GM21529 (cell line): ENCODE measurements at regions not wholly inside any gene's neighbourhood (a gene's known extent, or its start where the extent isn't known, plus 50 kb on each side); places are given as distances from the start of the nearest gene placed in this dataset.

Experiments used
- ATAC-seq: cut with Tn5 transposase; IDR thresholded peaks from one replicate; pipeline ENCODE4 v1.9.1; 2021; ENCODE audit not compliant: unreplicated experiment

DNA sequence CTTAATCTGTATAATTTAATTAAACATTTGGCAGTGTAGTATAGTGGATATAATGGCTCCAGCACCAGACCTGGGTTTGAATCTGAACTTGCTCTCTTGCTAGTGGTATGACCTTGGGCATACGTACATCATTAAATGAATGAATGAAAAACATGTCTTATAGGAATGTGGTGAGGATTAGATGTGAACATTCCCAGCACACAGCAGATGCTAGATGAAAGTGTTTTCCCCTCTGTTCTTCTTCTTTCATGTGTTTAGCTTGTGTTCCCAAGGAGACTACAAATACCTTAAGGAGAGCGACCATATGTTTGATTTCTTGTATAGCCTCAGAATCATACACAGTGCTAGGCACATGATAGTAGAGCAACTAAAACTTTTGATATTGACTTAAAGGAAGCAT is 56.5 kb downstream of the CT47B1 start:
- ATAC-seq = no peak

DNA sequence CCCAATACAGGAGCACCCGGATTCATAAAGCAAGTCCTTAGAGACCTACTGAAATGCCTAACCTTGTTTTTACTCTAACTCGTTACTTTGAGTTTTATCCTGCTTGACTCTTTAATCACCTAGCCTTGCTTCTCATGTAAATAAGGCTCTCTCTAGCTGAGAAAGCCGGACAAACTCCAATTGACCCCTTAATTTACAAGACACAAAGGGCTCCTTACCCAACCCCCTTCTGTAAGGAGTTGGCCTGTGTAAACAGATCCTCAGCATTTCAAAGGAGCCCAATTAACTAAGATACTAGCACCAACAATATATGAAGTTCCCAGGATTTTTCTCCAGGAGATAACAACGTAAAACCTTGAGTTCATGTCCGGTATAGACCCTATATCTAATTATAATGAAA is 61.7 kb downstream of the CT47B1 start:
- ATAC-seq = no peak

DNA sequence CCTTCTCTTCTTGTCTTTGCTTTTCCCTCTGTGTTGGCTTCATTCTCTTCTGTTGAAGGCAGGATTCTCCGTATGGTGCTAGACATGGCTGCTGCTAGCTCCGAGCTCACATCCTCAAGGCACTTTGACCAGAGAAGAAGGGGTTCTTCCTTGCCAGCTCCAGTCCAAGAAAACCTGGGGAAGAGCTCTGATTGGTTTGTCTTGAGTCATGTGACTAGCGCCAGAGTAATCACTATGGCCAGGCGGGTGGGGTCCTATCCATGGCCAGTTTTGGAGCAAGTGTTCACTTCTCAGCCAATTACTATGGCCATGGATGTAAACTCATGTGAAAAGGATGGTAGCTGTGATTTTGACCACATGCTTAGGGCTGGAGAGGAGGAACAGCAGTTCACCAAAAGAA is 74.2 kb downstream of the CT47B1 start:
- no peak for ATAC-seq

DNA sequence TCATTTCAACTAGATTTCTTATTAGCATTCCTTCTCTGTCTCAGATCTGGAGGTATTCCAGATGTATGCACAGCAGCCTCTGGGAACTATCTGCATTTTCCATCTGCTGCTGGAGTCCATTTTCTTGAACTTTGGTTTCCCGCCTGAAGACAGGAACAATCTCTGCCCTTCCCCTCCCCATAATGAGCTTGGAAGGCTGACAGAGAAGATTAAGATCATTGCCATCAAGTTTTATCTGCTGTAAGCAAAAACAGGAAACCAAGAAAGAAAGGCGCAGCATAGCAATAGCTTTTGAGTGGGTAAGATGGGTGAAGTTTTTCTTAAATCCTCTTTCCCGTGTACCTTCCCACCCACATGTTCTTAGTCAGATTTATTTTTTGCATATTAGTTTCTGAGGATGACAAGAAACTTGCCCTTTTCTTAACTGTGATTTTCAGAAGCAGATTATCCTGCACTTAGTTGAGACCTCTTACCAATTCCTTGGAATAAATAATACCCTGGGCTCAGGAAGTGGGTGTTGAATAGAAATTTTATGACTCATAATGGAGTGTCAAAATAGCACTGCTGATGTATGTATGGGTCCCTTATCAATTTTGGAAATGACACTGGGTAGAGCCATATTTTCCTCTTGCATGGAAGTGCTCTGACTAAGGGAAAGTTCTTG is 78.3 kb downstream of the CT47B1 start:
- no peak for ATAC-seq

DNA sequence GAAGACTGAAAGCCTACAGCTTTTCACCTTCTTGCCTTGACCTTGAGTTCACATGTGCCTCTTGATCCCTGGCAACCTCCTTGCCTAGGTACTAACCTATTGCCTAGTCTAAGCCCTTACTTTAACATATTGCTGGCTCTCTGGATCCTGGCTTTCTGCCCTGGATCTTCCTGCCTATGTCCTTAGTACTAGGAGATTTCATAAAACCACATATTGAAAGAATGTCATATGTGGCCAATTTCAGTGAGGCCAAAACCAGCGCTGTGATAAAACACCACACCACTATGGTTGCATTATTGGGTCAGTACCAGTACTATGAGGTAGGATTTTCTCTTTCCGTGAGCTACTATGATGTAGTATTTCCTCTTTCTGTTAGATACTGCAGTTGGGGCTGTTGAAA is 80.4 kb downstream of the CT47B1 start:
- no peak for ATAC-seq

DNA sequence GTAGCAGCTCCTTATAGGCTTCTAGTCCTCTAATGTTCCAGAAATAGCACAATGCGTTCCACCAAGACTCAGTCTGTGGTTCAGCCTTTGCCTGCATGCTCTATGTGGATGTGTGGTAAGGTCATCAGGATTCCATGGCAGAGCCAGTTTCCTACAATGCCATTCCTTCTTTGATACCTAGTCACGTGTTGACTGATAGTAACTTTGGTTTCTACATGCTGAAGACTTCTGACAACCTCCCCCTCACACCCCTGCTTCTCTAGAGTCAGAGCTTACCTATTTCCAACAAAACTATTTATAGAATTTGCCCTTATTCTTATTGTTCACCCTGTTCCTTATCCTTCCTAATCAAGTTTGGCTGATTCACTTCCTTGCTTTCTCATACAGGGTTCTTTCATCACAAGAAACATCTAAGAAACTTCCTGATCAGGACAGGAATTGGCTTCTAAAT is 81.1 kb downstream of the CT47B1 start:
- no peak for ATAC-seq

DNA sequence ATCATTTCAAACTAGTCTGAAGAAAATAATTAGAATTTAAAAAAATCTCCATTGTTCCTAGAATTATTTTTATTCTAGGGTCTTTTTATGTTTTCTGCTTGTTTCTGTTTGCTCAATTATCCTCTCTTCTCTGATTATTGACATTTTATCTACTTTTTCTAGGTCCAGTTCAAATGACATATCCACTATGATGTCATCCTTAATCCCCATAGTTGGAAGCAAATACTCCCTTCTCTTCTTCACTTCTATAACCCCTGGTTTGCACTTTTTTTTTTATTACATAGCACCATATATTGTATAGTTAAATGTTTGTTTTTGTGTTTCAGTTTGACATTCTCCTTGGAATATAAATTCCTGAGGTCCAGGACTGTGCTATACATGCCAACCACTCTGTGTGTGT is 82.6 kb downstream of the CT47B1 start:
- ATAC-seq = no peak

DNA sequence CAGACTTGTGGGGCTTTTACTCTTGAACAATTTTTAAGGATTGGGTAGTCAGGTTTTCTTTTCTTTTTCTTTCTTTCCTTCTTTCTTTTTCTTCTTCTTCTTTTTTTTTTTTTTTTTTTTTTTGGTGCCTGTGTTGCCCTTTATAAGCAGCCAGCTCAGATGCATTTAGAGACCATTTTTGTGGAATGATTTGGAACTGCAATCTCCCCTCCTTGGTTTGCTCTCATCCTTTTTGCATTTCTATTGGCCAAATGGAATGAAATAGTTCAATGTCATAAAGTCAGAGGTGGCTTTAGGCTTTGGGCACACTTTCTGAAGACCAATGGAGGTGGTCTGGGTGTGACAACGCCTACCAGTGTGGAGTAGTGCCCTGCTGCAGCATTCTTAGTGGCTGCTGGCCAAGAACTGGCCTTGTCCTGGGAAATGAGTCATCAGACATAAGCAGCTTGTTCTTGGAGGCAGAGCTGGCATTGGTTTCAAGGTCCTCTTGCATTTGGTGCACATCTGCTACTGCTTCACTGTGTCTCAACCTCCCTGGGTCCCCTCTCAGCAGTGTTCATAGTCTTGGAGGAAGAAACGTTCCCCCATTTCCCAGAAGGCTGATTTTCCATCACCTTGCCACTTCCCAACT is 84.5 kb downstream of the CT47B1 start:
- no peak for ATAC-seq

DNA sequence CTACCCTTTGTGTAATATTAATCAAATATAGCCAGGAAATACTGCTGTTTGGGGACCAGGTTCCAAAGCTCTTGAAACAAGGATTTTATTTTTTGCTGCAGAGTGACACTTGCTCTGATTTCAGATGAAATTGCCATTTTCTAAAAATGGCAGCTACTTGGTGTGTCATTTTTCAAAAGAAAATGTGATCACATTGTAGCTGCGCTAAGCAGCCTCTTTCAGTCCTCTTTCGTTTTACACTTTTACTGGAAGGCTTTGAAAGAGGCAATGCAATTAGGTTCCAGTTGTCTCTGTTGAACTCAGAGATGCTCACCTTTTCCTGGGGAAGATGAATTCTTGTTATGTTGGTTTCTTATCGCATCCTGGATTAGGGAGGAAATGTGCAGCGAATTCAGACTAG is 85.1 kb downstream of the CT47B1 start:
- ATAC-seq = no peak

DNA sequence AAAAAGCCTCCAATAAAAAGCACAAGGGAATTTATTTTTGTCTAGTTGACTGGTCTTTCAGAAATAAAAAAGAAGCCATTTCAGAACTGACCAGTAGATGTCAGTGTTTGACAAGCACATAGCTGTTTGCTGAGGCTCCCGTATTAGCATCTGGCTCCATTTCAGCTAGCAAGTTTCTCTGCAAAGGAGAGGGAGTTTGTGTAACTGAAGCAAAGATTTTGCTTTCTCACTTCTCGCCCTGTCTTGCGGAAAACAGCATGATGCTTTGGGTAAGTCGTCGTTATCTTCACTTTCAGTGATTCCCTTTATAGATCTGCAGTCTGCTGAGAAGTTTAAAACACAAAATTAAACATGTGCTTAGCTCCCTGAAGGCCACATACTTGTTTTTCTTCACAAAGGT is 85.5 kb downstream of the CT47B1 start:
- peak; percentile 80 for ATAC-seq

DNA sequence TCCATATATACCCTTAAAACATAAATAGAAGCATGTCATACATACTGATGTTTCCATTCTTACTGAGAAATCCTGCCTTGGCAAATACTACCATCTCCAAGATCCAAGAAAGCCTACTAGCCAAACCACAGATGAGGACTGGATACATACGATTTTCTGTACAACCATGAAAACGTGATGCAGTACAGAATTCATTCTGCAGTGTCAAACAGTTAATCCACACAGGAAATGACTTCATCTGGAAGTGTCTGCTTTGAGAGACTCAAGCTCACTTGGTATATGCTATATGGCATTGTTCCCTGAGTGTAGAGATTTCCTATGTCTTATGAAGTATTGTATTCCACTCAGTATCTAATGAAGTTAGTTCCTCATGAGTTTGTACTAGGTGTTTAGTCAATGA is 94.3 kb downstream of the CT47B1 start:
- ATAC-seq = no peak

DNA sequence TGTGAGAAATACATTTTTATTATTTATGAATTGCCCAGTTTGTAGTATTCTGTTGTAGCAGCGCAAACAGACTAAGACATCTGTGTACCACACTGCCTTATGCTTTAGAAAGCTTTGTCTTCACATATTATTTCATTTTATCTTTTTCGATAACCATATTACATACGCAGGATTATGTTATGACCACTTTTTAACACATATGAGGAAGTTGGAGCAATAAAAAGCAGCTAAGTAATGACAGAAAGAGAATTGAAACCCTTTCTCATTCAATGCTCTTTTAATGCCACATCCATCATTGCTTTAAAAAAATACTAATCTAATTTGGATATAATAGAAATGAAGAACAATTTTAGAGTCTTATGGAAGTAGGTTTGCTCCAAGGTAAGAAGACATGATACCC is 99.7 kb downstream of the CT47B1 start:
- ATAC-seq = no peak

DNA sequence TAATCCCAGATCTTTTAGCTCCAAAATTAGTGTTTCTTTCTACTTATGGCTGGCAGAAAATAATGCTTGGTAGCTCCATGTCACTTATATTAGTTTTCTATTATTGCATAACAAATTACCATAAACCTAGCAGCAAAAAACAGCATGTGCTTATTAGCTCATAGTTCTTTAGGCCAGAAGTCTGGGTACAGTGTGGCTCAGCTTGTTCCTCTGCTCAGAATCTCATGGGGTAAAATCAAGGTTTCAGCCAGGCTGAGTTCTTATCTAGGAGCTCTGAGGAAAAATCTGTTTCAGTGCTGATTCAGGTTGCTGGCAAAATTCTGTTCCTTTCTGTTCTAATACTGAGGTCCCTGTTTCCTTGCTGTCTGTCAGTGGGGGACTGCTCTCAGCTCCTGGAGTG is 101.1 kb downstream of the CT47B1 start:
- ATAC-seq = no peak

DNA sequence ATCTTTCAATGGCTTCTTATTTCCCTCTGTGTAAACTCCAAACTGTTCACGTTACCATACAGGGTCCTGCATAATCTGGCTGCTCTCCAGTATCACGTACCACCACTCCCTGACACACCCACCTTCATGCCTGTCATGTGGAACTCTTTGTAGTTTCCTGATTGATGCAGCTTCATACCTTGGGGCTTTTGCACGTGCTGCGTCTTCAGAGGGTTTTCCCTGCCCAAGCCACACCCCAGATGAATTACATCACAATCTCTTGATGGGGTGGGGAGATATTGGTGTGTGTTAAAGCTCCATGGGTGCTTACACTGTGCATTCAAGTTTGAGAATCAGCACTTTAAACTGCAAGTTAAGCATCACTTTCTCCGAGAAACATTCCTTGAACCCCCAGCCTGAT is 101.9 kb downstream of the CT47B1 start:
- no peak for ATAC-seq

DNA sequence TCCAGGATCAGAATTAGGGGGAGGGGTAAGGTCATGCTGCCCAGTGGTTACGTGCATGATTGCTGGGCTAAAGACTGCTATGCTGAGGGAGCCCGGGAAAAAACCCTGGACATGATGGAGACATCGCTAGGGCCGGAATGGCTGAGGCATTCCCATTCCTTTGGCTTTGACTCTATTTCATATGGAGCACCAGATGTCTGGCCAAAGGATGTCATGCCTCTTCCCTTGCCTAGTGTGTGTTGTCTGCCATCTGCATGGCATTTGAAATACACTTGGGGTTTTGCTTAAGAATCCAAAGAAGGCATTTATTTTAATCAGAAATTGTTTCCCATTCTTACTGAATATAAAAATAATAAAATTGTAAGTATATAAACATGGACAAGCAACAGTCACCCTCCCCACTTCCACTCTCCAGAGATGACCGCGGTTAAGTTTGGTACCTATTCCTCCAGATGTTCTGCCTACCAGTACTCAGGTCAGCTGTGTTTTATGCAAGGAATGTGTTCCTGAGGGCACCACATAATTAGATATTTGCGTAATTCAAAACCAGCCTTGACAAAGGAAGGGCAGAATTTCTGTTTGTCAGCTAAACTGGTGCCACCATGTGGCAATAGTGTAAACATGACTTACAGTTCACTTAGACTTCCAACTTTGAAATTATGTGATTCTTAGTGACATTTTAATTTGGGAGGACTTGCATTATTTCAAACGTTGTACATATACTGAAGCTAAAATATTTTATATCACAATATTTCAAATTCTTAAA is 105.9 kb downstream of the CT47B1 start:
- no peak for ATAC-seq

DNA sequence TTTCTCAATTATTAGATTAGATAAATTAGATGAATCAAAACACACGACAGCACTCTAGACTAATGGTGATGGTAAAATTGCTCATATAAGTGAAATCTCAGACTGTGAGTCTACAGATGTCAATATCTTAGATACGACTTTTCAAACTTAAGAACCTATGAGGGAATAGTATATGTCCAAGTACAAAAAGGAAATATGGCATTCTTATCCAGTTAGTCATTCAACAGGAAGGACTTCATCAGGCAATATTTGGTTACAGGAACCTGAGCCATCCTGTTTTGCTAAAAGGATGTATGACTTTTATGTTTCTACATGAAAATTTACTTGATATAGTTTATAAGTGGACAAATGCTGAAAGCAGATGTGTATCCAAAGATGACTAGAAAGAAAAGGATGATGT is 107.0 kb downstream of the CT47B1 start:
- no peak for ATAC-seq

DNA sequence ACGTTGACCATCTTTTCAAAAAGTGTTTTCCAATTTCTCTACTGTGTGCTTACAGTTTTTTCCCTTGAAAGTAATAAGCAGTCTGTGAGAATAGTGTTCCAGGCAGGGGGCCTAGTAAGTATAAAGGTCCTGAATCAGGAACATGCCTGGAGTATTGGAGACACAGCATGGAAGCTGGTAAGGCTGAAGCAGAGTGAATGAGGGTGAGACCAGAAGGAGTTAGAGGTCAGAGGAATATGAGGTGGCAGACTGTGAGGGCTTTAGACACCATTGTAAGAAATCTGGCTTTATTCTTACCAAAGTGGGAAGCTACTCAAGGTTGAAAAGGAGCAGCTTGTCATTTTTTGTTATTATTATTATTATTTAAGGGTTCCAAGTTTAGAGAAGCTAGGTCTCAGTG is 107.4 kb downstream of the CT47B1 start:
- ATAC-seq = no peak

DNA sequence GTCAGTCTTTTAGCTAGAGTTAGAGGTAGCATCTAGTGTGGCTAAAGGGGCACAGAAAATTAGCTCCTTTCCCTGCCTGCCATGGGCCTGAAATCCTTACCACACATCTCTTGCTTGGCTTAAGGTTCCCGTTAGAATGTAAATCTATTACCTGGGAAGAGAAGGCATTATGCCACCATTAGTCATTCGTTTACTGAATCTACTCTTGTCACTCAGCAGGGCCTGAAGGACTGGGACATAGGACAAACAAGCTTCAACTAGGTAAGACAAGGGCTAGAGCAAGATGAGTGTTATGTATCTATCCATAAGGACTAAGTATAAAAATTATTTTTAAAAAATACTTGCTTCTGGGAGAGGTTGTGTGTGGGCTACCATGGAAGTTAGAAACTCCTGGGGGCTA is 112.4 kb downstream of the CT47B1 start:
- ATAC-seq = no peak

DNA sequence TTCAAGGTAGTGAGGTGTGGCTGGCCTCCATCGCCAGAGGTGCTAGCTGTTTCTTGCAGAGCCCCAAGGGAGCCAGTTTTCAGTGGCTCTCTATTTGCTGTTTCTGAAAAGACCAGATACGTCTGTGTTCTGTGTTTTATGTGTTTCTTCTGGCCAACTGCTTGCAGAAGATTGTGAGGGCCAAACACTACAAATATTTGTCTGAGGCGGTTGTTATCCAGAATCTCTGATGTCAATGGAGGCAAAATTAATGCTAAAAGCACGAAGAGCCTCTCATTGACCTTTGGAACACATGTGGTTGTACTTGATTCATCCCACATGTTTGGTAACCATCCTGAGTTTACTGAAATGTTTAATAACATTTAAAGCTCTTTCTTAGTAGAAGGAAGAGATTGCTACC is 113.9 kb downstream of the CT47B1 start:
- no peak for ATAC-seq

DNA sequence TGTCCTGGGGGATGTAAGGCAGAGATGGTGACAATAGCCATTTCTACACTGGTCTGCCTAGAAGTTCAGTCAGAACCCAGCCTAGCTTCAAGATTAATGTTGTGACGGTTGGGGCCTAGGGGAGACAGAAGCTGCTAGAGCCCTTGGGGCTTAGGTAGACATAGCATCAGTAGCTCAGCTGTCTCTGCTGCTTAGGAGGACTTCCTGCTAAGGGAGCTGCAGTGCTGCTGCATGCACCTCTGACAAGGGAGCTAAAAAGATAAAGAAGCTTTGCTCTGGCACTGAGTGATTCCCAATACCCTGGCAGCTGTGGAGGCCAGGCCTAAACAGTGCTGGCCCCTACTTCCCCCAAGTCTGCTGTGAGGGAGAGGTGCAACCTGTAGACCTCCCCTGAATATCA is 116.0 kb downstream of the CT47B1 start:
- ATAC-seq = no peak

DNA sequence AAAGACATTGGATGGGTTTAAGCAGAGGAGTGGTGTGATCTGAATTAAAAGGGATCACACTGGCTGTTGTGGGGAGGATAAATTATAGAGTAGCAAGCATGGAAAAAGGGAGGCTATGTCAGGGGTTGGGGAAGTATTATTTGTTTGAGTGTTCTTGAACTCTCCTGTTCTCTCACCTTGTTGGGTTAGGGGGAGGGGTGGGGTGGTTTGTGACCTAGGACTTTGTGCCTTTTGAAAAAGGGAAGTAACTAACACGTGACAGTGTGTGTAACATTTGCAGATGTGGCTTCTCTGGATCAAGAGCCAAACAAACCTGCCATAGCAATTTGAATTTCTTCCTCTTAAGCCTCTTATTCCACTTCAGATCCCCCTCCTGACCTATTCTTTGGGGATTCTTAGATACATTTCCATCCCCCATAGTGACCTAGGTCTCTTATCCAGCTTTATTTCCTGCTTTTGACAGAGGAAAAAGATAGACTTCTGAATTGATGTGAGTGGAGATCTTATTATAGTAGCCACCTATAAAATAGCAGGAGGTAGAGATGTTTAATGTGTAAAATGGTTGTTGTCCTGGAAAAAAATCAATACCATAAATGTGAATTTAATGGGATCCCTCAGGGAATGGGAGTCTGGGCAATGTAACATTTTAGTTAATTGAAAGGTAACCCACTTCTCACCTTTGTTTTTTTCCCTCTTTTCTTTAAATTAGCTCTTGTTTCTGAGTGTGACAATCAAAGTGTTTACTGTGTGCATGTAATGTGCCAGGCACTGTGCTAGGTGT is 120.4 kb downstream of the CT47B1 start:
- ATAC-seq = peak; percentile 60
